ENCODE measurements at regions not wholly inside any gene's neighbourhood (a gene's known extent, or its start where the extent isn't known, plus 50 kb on each side); places are given as distances from the start of the nearest gene placed in this dataset.

GRCh38 chr3:103385961-103386656 lies 951.3 kb downstream of the ZPLD1 start:
- DNase-seq, result no peak

DNA sequence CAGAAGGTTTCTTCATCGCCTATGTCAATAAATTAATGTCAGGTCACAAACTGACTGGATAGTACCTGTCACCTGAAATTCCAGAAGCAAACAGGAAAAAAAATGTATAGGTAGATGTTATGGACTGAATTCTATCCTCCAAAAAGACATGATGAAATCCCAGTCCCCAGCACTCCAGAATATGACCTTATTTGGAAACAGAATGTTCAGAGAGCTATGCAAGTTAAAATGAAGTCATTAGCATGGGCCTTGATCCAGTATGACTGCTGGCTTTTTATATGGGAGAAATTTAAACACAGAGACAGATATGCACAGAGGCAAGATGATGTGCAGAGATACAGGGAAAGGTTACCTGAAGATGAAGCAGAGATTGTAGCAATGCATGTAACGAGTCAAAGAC lies 953.4 kb downstream of the ZPLD1 start:
- no peak for DNase-seq

- no peak for DNase-seq
Measured at GRCh38 chr3:103389356-103389755, 954.5 kb downstream of the ZPLD1 start.

DNA sequence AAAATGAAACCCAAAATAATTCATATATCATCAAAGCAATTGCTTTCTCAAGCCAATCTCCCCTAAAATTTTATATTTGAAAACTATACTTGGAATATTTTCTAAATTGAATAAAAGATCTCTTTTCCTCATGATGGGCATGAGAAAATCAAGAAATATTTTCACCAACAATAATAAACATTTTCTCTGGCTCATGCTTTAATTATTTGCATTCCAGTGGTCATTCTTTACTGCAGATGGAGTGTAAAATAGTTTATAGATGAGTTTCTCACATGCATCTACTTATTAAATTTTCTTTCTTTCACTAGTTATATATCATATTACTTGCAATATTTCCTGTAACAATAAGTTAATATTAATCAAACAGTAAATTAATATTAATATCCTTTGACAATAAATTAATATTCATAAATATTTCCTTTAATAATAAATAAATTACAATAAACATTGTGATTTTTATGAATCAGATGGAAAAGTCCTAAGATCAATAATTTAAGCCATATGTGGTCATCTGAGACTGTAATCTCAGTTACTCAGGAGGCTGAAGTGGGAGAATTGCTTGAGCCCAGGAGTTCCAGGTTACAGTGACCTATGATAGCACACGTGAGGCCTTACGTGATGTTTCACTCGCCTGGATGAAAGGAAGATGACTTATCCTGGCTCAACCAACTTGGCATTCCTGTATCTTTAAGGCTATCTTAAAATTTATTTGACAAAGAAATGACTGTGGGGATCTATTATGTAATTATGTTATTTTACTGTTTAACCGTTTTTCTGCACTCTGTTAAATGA lies 958.8 kb downstream of the ZPLD1 start:
- DNase-seq, result no peak

DNA sequence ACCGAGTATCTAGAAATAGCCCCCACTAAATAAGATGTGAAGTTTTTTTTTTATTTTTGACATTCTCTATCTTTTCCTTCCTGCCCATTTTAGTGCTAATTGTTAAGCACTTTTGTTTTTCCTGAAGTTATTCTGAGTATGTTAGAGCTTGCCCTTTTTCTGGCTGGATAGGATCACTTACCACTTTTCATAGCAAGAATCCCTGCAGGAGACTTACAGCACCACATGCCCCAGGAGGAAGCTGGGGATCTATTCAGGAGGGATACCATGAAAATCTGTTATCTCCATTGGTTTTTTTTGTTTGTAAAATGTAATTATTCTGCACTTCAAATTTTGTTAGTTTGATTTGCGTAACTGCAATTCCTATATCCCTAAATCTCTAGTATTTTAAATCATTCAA lies 968.4 kb downstream of the ZPLD1 start:
- no peak for DNase-seq

DNA sequence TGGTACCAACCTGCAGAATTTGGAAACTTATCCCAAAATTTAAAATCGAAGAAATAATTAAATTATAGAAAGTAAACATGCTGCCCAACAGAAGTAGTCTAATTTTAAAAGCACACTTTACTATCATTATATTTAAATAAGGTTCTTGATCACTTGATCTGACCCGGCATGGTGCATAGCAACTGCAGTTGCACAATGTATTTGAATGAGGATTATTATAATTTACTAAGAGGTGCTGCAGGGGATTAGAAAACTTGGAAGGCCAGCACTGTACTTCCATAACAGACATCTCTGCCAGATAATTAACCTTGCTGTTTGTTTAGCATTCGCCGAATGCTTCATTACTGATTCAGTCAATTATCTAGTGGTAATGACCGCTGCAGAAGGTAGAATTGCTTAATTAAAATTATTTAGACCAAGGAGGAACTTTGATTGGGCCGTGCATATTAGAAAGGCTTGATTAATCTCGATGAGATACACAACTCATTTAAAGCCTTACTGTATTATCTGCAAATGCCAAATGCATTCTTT lies 971.6 kb downstream of the ZPLD1 start:
- DNase-seq, result no peak

- DNase-seq, result no peak
Measured at GRCh38 chr3:103410231-103410630, 975.4 kb downstream of the ZPLD1 start.

GRCh38 chr3:103421460-103421859 lies 986.6 kb downstream of the ZPLD1 start:
- DNase-seq, result no peak

GRCh38 chr3:103437883-103438282 lies 1003.1 kb downstream of the ZPLD1 start:
- DNase-seq, result no peak

DNA sequence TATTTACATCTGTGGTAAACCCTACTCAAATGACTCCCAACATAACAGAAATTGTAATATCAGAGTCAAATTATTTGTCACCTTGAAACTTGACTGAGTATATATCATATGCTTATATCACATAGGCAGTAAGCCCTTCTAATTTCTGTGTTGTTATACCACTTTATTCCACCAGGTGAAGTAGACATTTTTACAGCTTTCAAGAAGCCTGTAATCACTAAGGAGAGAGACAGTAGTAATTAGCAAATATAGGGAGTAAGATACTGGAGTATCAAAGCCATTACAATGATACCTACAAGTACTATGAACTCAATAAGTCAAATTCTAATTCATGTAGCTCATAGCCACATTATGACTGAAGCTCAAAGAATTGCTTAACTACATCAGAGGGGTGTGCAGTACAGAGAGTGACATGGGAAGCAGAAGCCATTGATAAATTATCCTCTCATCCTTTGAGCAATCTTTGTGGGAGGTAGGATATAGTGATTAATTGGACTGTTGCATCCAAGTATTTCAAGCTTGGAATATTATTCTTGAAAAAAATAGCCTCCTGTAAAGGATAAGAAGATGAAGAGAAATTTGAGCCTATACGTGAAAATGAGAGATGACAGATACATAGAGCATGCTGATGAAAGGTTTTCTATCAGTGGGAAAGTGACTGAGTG lies 1005.9 kb downstream of the ZPLD1 start:
- DNase-seq, result no peak

- no peak for DNase-seq
Measured at GRCh38 chr3:103446953-103447629, 1012.3 kb downstream of the ZPLD1 start.

GRCh38 chr3:103453152-103453551 lies 1018.3 kb downstream of the ZPLD1 start:
- no peak for DNase-seq

GRCh38 chr3:103459815-103460214 lies 1025.0 kb downstream of the ZPLD1 start:
- no peak for DNase-seq

GRCh38 chr3:103470498-103470897 lies 1035.7 kb downstream of the ZPLD1 start:
- DNase-seq, result no peak

DNA sequence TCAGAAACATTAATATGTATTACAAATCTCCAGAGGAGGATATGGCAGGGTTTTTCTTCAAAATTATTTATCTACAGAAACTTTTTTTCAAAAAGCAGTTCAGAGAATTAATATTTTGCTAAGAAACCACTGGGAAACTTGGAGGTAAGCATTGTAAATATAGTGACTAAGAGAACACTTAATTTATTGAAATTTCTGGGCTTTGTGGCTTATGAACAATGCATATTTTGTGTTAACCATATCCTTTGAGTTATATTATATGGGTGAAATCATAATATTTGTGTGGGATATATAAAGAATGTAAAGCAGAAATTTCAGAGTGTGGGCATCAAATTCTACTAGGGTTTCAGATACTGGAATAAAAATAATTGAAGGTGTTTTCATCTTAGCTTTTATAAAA lies 1059.2 kb downstream of the ZPLD1 start:
- no peak for DNase-seq

DNA sequence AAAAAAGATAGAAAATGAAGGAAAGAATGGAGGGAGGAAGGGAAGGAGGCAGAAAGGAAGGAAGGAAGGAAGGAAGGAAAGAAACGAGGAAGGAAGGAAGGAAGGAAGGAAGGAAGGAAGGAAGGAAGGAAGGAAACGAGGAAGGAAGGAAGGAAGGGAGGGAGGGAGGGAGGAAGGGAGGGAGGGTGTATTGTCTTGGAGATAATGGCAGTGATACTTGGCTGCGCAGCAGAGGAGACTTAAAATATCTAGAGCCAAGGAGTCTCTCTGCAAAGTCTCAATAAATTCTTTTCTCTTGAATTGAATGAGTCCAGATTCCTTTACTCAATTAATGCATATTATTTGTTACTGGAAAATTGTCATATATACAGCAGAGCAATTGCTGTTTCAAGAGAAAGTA lies 1059.7 kb downstream of the ZPLD1 start:
- no peak for DNase-seq

DNA sequence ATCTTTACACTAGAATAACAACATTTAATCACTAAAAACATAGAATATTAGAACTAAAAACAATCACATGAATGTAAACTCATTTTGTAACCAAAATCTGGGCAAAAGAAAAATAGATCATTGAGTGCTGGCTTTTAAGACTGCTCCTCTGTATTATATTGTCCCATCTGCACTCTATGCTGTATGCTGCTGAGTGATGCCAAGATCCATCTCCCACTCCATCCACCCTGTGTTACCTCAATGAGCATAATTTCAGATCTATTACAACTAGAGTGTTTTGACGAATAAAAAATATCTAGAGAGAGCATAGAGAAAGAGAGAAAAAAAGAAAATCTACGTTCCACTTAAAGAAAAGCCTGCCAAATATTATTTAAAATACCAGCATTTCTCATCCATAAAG lies 1060.4 kb downstream of the ZPLD1 start:
- DNase-seq, result no peak

DNA sequence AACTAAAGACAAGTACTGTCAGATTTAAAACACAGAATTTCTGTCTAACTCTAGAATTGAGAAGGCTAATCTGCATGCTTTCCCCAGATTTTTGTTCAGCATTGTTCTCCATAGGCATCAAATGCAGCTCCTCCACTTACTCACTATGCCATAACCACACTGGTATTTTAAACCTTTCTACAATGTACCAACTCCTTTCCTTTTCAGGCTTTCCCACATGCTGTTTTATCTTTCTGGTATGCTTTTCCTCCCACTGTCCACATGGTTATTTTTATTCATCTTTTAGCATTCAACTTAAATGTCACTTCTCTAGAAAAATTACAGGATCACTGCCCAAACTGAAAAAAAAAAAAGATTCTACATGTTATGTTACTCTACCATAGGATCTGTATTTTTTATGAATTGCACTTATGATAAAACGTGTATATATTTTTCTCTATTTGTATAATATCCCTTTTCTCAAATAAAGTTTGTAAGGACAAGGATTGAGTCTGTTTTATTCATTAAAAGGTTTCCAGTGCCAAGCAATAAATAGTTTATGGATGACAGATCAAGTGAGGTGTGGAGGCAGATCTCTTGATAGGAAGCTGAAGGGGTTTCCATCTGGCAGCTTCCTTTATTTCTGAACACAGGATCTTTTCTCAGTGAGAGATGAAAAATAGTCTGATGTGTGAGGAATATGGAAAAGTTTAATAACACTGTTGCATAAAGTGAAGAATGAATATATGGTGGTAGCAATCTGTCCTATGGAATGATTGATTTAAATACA lies 1064.5 kb downstream of the ZPLD1 start:
- DNase-seq, result no peak

DNA sequence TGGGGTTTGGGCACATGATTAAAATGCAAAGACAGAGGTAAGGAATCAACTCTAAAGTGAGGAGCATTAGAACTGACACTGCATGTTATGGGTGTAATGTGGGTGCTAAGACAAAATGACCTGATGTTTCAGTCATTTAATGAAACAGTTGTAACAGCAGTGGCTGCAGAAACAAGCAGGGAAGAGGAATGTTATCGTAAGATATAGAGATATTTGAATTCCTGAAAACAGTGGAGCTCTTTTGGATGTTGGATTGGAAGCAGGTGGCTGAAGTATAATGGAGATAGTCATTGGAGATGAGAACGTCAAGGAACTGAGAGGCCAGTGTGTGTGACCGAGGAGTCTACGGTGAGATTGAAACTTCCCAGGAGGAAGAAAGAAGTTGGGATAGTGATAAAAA lies 1065.2 kb downstream of the ZPLD1 start:
- DNase-seq, result no peak

GRCh38 chr3:103510760-103511159 lies 1075.9 kb downstream of the ZPLD1 start:
- no peak for DNase-seq

GRCh38 chr3:103511891-103512290 lies 1077.1 kb downstream of the ZPLD1 start:
- DNase-seq, result no peak

- DNase-seq, result no peak
Measured at GRCh38 chr3:103512595-103512994, 1077.8 kb downstream of the ZPLD1 start.
